NCI-H2227 treated with DMSO at 0.1 percent for 48 hours (cell line): ENCODE measurements at regions not wholly inside any gene's neighbourhood (a gene's known extent, or its start where the extent isn't known, plus 50 kb on each side); places are given as distances from the start of the nearest gene placed in this dataset.
"Not testable (repeated sequence)": the region's sequence is repeated elsewhere in the genome, so short reads cannot be mapped to it uniquely, and the experiment has no call there.

Source experiments
- DNase-seq: peaks from one replicate; lab custom pipeline; 2025; lab: John Stamatoyannopoulos, UW

GRCh38 chr5:27962198-27962597 lies 923.8 kb upstream of the CDH9 start:
- no peak for DNase-seq

- no peak for DNase-seq
These were observed 908.7 kb upstream of the CDH9 start for GRCh38 chr5:27947088-27947487.

- no peak for DNase-seq
These were observed 906.1 kb upstream of the CDH9 start for GRCh38 chr5:27944471-27944870.

- DNase-seq, result no peak
These were observed 900.6 kb upstream of the CDH9 start for GRCh38 chr5:27938989-27939388.

GRCh38 chr5:27928060-27928459 lies 889.7 kb upstream of the CDH9 start:
- no peak for DNase-seq

- DNase-seq, result no peak
These were observed 872.8 kb upstream of the CDH9 start for GRCh38 chr5:27911216-27911615.

GRCh38 chr5:27908341-27908740 lies 870.0 kb upstream of the CDH9 start:
- DNase-seq, result no peak

GRCh38 chr5:27906931-27907601 lies 868.7 kb upstream of the CDH9 start:
- no peak for DNase-seq

- no peak for DNase-seq
These were observed 868.1 kb upstream of the CDH9 start for GRCh38 chr5:27906481-27906880.

- no peak for DNase-seq
These were observed 862.4 kb upstream of the CDH9 start for GRCh38 chr5:27900761-27901160.

GRCh38 chr5:27876071-27876470 lies 837.7 kb upstream of the CDH9 start:
- no peak for DNase-seq

- DNase-seq, result no peak
These were observed 836.8 kb upstream of the CDH9 start for GRCh38 chr5:27875148-27875547.

GRCh38 chr5:27868292-27868691 lies 829.9 kb upstream of the CDH9 start:
- DNase-seq, result no peak

- DNase-seq, result no peak
These were observed 817.1 kb upstream of the CDH9 start for GRCh38 chr5:27855491-27855890.

- no peak for DNase-seq
These were observed 816.0 kb upstream of the CDH9 start for GRCh38 chr5:27854243-27854852.

GRCh38 chr5:27845248-27845647 lies 806.9 kb upstream of the CDH9 start:
- no peak for DNase-seq

- DNase-seq, result not testable (repeated sequence)
These were observed 798.3 kb upstream of the CDH9 start for GRCh38 chr5:27836704-27837103.

- DNase-seq, result no peak
These were observed 794.5 kb upstream of the CDH9 start for GRCh38 chr5:27832886-27833285.

GRCh38 chr5:27830546-27830945 lies 792.2 kb upstream of the CDH9 start:
- no peak for DNase-seq

- no peak for DNase-seq
These were observed 783.3 kb upstream of the CDH9 start for GRCh38 chr5:27821681-27822080.

- DNase-seq, result no peak
These were observed 780.5 kb upstream of the CDH9 start for GRCh38 chr5:27818888-27819287.

- no peak for DNase-seq
These were observed 776.6 kb upstream of the CDH9 start for GRCh38 chr5:27814983-27815382.

GRCh38 chr5:27814286-27814685 lies 775.9 kb upstream of the CDH9 start:
- DNase-seq, result no peak

GRCh38 chr5:27810458-27810857 lies 772.1 kb upstream of the CDH9 start:
- DNase-seq, result no peak
